NCI-H1694 treated with DMSO at 0.1 percent for 48 hours (cell line): ENCODE measurements at regions not wholly inside any gene's neighbourhood (a gene's known extent, or its start where the extent isn't known, plus 50 kb on each side); places are given as distances from the start of the nearest gene placed in this dataset.

Experiments used
- DNase-seq: peaks from one replicate; lab custom pipeline; 2025; lab: John Stamatoyannopoulos, UW

- DNase-seq, result no peak
These were observed 185.6 kb downstream of the RHOU start for GRCh38 chr1:228920831-228921230.

GRCh38 chr1:228921481-228921880 is 186.2 kb downstream of the RHOU start:
- DNase-seq, result no peak

GRCh38 chr1:228922722-228923376 is 187.6 kb downstream of the RHOU start:
- DNase-seq, result no peak

- DNase-seq, result no peak
These were observed 188.9 kb downstream of the RHOU start for GRCh38 chr1:228923973-228924686.

GRCh38 chr1:228925691-228926090 is 190.4 kb downstream of the RHOU start:
- no peak for DNase-seq

GRCh38 chr1:228927421-228927820 is 192.1 kb downstream of the RHOU start:
- no peak for DNase-seq

- no peak for DNase-seq
These were observed 192.9 kb downstream of the RHOU start for GRCh38 chr1:228927946-228928898.

GRCh38 chr1:228929476-228930027 is 194.3 kb downstream of the RHOU start:
- no peak for DNase-seq

- no peak for DNase-seq
These were observed 195.2 kb downstream of the RHOU start for GRCh38 chr1:228930479-228930957.

GRCh38 chr1:228933753-228934152 is 198.5 kb downstream of the RHOU start:
- no peak for DNase-seq

GRCh38 chr1:228935198-228935663 is 200.0 kb downstream of the RHOU start:
- no peak for DNase-seq

GRCh38 chr1:228935855-228936727 is 200.8 kb downstream of the RHOU start:
- DNase-seq, result no peak

- no peak for DNase-seq
These were observed 201.6 kb downstream of the RHOU start for GRCh38 chr1:228936881-228937280.

- no peak for DNase-seq
These were observed 202.1 kb downstream of the RHOU start for GRCh38 chr1:228937351-228937750.

- no peak for DNase-seq
These were observed 202.7 kb downstream of the RHOU start for GRCh38 chr1:228937851-228938536.

- no peak for DNase-seq
These were observed 203.2 kb downstream of the RHOU start for GRCh38 chr1:228938537-228938901.

GRCh38 chr1:228939001-228939691 is 203.9 kb downstream of the RHOU start:
- no peak for DNase-seq

GRCh38 chr1:228939881-228940392 is 204.7 kb downstream of the RHOU start:
- DNase-seq, result no peak

- no peak for DNase-seq
These were observed 205.2 kb downstream of the RHOU start for GRCh38 chr1:228940526-228940925.

GRCh38 chr1:228940926-228941325 is 205.6 kb downstream of the RHOU start:
- DNase-seq, result no peak
